H1 (cell line): ENCODE measurements at regions not wholly inside any gene's neighbourhood (a gene's known extent, or its start where the extent isn't known, plus 50 kb on each side); places are given as distances from the start of the nearest gene placed in this dataset.
A peak's percentile ranks its signal among the peaks of the same experiment; 100 is the strongest.

ENCODE experiments used
- CTCF ChIA-PET: fragments of 300-600 bp; sonication (Branson Sonifier 250); formaldehyde crosslinking; loops from one replicate; lab custom pipeline; 2021; ENCODE audit not compliant: partially characterized antibody; lab: Charles Lee
- POLR2A ChIA-PET: fragments of 300-600 bp; sonication (Branson Sonifier 250); formaldehyde crosslinking; loops from one replicate; lab custom pipeline; 2021; ENCODE audit warnings: inconsistent platforms; ENCODE audit not compliant: partially characterized antibody; lab: Charles Lee
- DNase-seq, 2 experiments: peaks; one replicate each; pipeline versions ENCODE4 v3.0.0 to v3.0.0-alpha.2; 2010 to 2022; ENCODE audit warnings: low spot score in 2 of 2, low read depth in 1 of 2, mixed read lengths in 1 of 2
- FAIRE-seq: peaks from 2 replicates; lab custom pipeline; 2011; peaks lifted over from hg19 to GRCh38; lab: Jason Lieb, UNC
- H2AFZ ChIP-seq: 2 replicates; pipeline ENCODE4 v1.8.1; 2012; ENCODE audit warnings: low read length, inconsistent platforms
- H2AK5ac ChIP-seq: 2 replicates; pipeline ENCODE4 v1.6.1; 2013; ENCODE audit warnings: low read depth, low read length
- H2BK120ac ChIP-seq: replicated peaks from 2 replicates; pipeline ENCODE3; 2013; ENCODE audit warnings: low read depth, low read length, inconsistent platforms
- H2BK12ac ChIP-seq: 2 replicates; pipeline ENCODE4 v1.6.1; 2013; ENCODE audit warnings: low read depth, low read length
- H2BK15ac ChIP-seq: 2 replicates; pipeline ENCODE4 v1.6.1; 2013; ENCODE audit warnings: low read length
- H2BK20ac ChIP-seq: 2 replicates; pipeline ENCODE4 v1.6.1; 2013; ENCODE audit warnings: low read length
- H2BK5ac ChIP-seq: 2 replicates; pipeline ENCODE4 v1.6.1; 2013; ENCODE audit warnings: low read depth, low read length
- H3K14ac ChIP-seq: 2 replicates; pipeline ENCODE4 v1.6.1; 2013; ENCODE audit warnings: inconsistent platforms; ENCODE audit not compliant: insufficient read length
- H3K18ac ChIP-seq: 2 replicates; pipeline ENCODE4 v1.6.1; 2013; ENCODE audit warnings: low read length; ENCODE audit errors: extremely low read depth
- H3K23ac ChIP-seq: 2 replicates; pipeline ENCODE4 v1.6.1; 2013; ENCODE audit warnings: inconsistent platforms; ENCODE audit not compliant: insufficient read length
- H3K23me2 ChIP-seq: 2 replicates; pipeline ENCODE4 v1.6.1; 2013; ENCODE audit warnings: low read depth, low read length
- H3K27ac ChIP-seq: 2 replicates; pipeline ENCODE4 v1.6.1; 2011; ENCODE audit warnings: low read depth, low read length, inconsistent platforms
- H3K27me3 ChIP-seq, 4 experiments: replicated peaks in 1 of 4; 1 replicate in 1 of 4; 2 replicates in 3 of 4; pipeline versions ENCODE4 v1.6.1 to v1.8.1; 2011 to 2013; ENCODE audit warnings: low read length in 3 of 4, mild to moderate bottlenecking in 3 of 4, inconsistent platforms in 2 of 4, mixed read lengths in 2 of 4, moderate library complexity in 1 of 4; ENCODE audit not compliant: control insufficient read depth in 3 of 4, insufficient read depth in 3 of 4; ENCODE audit errors: extremely low read depth in 1 of 4
- H3K36me3 ChIP-seq, 4 experiments: 2 replicates each; pipeline versions ENCODE4 v1.6.1 to v1.8.1; 2011 to 2013; ENCODE audit warnings: mild to moderate bottlenecking in 4 of 4, low read length in 3 of 4, moderate library complexity in 2 of 4, control low read depth in 1 of 4, inconsistent platforms in 1 of 4; ENCODE audit not compliant: insufficient read depth in 4 of 4, control insufficient read depth in 2 of 4
- H3K4ac ChIP-seq: replicated peaks from 2 replicates; pipeline ENCODE3; 2013; ENCODE audit warnings: low read length, low read depth, mixed read lengths, inconsistent platforms; ENCODE audit not compliant: insufficient read length
- H3K4me1 ChIP-seq, 4 experiments: replicated peaks in 1 of 4; 1 replicate in 1 of 4; 2 replicates in 3 of 4; pipeline versions ENCODE4 v1.6.1 to v1.8.1; 2011 to 2013; ENCODE audit warnings: low read length in 3 of 4, inconsistent platforms in 2 of 4, mixed read lengths in 1 of 4; ENCODE audit not compliant: insufficient read depth in 4 of 4, control insufficient read depth in 3 of 4
- H3K4me2 ChIP-seq, 2 experiments: 2 replicates each; pipeline versions ENCODE4 v1.6.1 to v1.8.1; 2011 to 2013; ENCODE audit warnings: low read depth in 2 of 2, low read length in 2 of 2, control low read depth in 1 of 2, inconsistent platforms in 1 of 2, mild to moderate bottlenecking in 1 of 2; ENCODE audit not compliant: insufficient read depth in 1 of 2
- H3K4me3 ChIP-seq, 4 experiments: fragments of 200-600, 300-600 bp in 1 of 4; sonication (generic), shearing (Covaris generic), sonication (Bioruptor Twin) in 1 of 4; 2 replicates each; pipeline versions ENCODE4 v1.5.1 to v1.8.1; 2011 to 2016; ENCODE audit warnings: low read length in 4 of 4, low read depth in 3 of 4, control low read depth in 2 of 4, inconsistent platforms in 2 of 4, mild to moderate bottlenecking in 2 of 4, mixed read lengths in 1 of 4, moderate library complexity in 1 of 4; ENCODE audit not compliant: insufficient read depth in 2 of 4; ENCODE audit errors: extremely low read depth in 1 of 4
- H3K56ac ChIP-seq: replicated peaks from 2 replicates; pipeline ENCODE3; 2013; ENCODE audit warnings: low read depth, mild to moderate bottlenecking, mixed read lengths, low read length, inconsistent platforms; ENCODE audit not compliant: insufficient read length
- H3K79me1 ChIP-seq: 2 replicates; pipeline ENCODE4 v1.6.1; 2013; ENCODE audit warnings: low read depth, low read length, control low read depth
- H3K79me2 ChIP-seq, 2 experiments: 2 replicates each; pipeline versions ENCODE4 v1.6.1 to v1.8.1; 2012 to 2013; ENCODE audit warnings: low read length in 2 of 2, mild to moderate bottlenecking in 2 of 2, inconsistent platforms in 1 of 2; ENCODE audit not compliant: insufficient read depth in 2 of 2, control insufficient read depth in 1 of 2
- H3K9ac ChIP-seq, 4 experiments: replicated peaks in 1 of 4; 1 replicate in 1 of 4; 2 replicates in 3 of 4; pipeline versions ENCODE4 v1.6.1 to v1.8.1; 2011 to 2013; ENCODE audit warnings: low read depth in 3 of 4, low read length in 3 of 4, control low read depth in 2 of 4, mild to moderate bottlenecking in 2 of 4, moderate library complexity in 2 of 4, inconsistent platforms in 1 of 4; ENCODE audit errors: extremely low read depth in 1 of 4
- H3K9me3 ChIP-seq, 2 experiments: 2 replicates each; pipeline versions ENCODE4 v1.6.1 to v1.8.1; 2012 to 2013; ENCODE audit warnings: mild to moderate bottlenecking in 2 of 2, moderate library complexity in 2 of 2, control low read depth in 1 of 2, inconsistent platforms in 1 of 2, low read depth in 1 of 2, low read length in 1 of 2, mixed read lengths in 1 of 2; ENCODE audit not compliant: insufficient read depth in 2 of 2
- H4K20me1 ChIP-seq, 2 experiments: replicated peaks in 1 of 2; 2 replicates each; pipeline versions ENCODE3 to v1.8.1; 2011 to 2013; ENCODE audit warnings: inconsistent platforms in 2 of 2, low read length in 2 of 2, mild to moderate bottlenecking in 1 of 2; ENCODE audit not compliant: insufficient read depth in 2 of 2, control insufficient read depth in 1 of 2
- H4K5ac ChIP-seq: 2 replicates; pipeline ENCODE4 v1.6.1; 2013; ENCODE audit warnings: low read length, low read depth, mixed read lengths, inconsistent platforms; ENCODE audit not compliant: insufficient read length
- H4K8ac ChIP-seq: 2 replicates; pipeline ENCODE4 v1.8.0; 2013; ENCODE audit warnings: mild to moderate bottlenecking, moderate library complexity, low read length, inconsistent platforms; ENCODE audit not compliant: insufficient read depth; ENCODE audit errors: extremely low read depth
- H4K91ac ChIP-seq: replicated peaks from 2 replicates; pipeline ENCODE3; 2013; ENCODE audit warnings: low read length, mixed read lengths, inconsistent platforms; ENCODE audit not compliant: insufficient read length
- ATF3 ChIP-seq: IDR thresholded peaks from 2 replicates; pipeline ENCODE4 v1.6.1; 2011; ENCODE audit warnings: low read depth, mild to moderate bottlenecking, low read length; ENCODE audit not compliant: insufficient read depth
- CHD1 ChIP-seq: IDR thresholded peaks from 2 replicates; pipeline ENCODE4 v1.6.1; 2012; ENCODE audit warnings: low read depth, low read length, improper control_type of control experiment
- JUND ChIP-seq: IDR thresholded peaks from 2 replicates; pipeline ENCODE4 v1.6.1; 2011; ENCODE audit warnings: mild to moderate bottlenecking, improper control_type of control experiment, low read length
- RAD21 ChIP-seq, 2 experiments: IDR thresholded peaks in 1 of 2; conservative IDR thresholded peaks in 1 of 2; 2 replicates each; pipeline ENCODE4 v1.6.1; 2011; ENCODE audit warnings: low read depth in 2 of 2, low read length in 2 of 2, improper control_type of control experiment in 1 of 2, inconsistent platforms in 1 of 2, mild to moderate bottlenecking in 1 of 2, moderate library complexity in 1 of 2
- SP4 ChIP-seq: IDR thresholded peaks from 2 replicates; pipeline ENCODE4 v1.6.1; 2012; ENCODE audit warnings: low read length, inconsistent platforms
- USF2 ChIP-seq: IDR thresholded peaks from 2 replicates; pipeline ENCODE4 v1.6.1; 2011; ENCODE audit warnings: low read length, improper control_type of control experiment
- WGBS, 2 experiments: shearing (Covaris generic) in 1 of 2; methylation state at CpG; one replicate each; pipeline versions ENCODE4 v1.1.6 to v1.1.7; 2013 to 2015; ENCODE audit warnings: low lambda C conversion rate in 2 of 2, mixed read lengths in 2 of 2, inconsistent platforms in 1 of 2, low coverage in 1 of 2, missing lambda C conversion rate in 1 of 2; ENCODE audit not compliant: insufficient replicate concordance in 2 of 2, insufficient coverage in 1 of 2, insufficient read length in 1 of 2; ENCODE audit errors: extremely low coverage in 1 of 2, missing lambda C conversion rate in 1 of 2; 5-methylcytosine and 5-hydroxymethylcytosine counted together

GRCh38 chr4:178063568-178063967, 621.3 kb upstream of the AGA start:
- H3K4me1 ChIP-seq = no peaks in the 10 kb centered on the region
- no peak overlapping the region for H2BK120ac ChIP-seq
- no peaks in the 10 kb centered on the region for H3K36me3 ChIP-seq
- no peaks in the 10 kb centered on the region for H3K9me3 ChIP-seq
- FAIRE-seq = peak; percentile 58
- no peak overlapping the region for H4K91ac ChIP-seq
- no peak overlapping the region for H4K5ac ChIP-seq
- no peak overlapping the region for H2BK12ac ChIP-seq
- H2AK5ac ChIP-seq = no peak overlapping the region
- H4K8ac ChIP-seq = no peak overlapping the region
- no peak overlapping the region for H3K56ac ChIP-seq
- no peak overlapping the region for H3K18ac ChIP-seq
- no peak overlapping the region for H2BK20ac ChIP-seq
- no peak overlapping the region for H2BK15ac ChIP-seq
- H3K79me1 ChIP-seq = no peaks in the 10 kb centered on the region
- H2BK5ac ChIP-seq = no peak overlapping the region
- H3K79me2 ChIP-seq = no peaks in the 10 kb centered on the region
- POLR2A ChIA-PET = no interaction called here
- H3K27me3 ChIP-seq = no peaks in the 10 kb centered on the region
- H3K14ac ChIP-seq = no peak overlapping the region
- no peak overlapping the region for H3K23ac ChIP-seq
- no peak for DNase-seq
- H3K27ac ChIP-seq = no peak overlapping the region
- no peak overlapping the region for H2AFZ ChIP-seq
- CTCF ChIA-PET = interaction anchor here (0.9 to 1.4 kb wide), 3 partner anchors 23 to 184 kb away, joined by 3 read pairs; no protein-coding TSS in a partner anchor
- no peak overlapping the region for H3K4ac ChIP-seq
- TF ChIP-seq JUND (no peak), ATF3 (no peak), RAD21 (IDR thresholded peaks at IDR 0.05 in 1 of 2, conservative IDR thresholded peaks at IDR 0.05 in 1 of 2; ENCODE audit: low read depth in 2 of 2, low read length in 2 of 2) (no peak), CHD1 (no peak), USF2 (no peak), SP4 (no peak)
- H3K9ac ChIP-seq = no peak overlapping the region
- no peak overlapping the region for H3K4me3 ChIP-seq
- no peak overlapping the region for H3K4me2 ChIP-seq
- no peaks in the 10 kb centered on the region for H3K23me2 ChIP-seq
- 94% methylated on average over 1 of the region's 1 CpG; no CpG with 5 or more reads in 1 of the 2 experiments for WGBS, 2 experiments
- no peaks in the 10 kb centered on the region for H4K20me1 ChIP-seq
